ENCODE measurements at regions not wholly inside any gene's neighbourhood (a gene's known extent, or its start where the extent isn't known, plus 50 kb on each side); places are given as distances from the start of the nearest gene placed in this dataset.
A peak's percentile ranks its signal among the peaks of the same experiment; 100 is the strongest.

DNA sequence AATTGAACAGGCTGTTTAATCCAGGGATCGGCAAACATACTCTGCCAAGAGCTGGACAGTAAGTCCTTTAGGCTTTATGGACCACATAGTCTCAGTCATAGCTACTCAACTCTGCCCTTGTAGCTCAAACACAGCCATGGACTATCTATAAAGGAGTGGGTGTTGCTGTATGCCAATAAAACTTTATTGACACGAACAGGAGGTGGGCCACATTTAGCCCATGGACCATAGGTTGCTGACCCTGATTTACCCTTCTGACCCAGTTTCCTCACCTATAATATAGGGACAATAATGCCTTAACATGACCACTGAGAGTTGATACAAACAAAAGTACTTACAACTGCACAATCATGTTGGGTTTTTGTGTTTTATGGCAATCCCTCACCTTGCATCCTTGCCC is 257.0 kb upstream of the SDK2 start (continued):
- TF ChIP-seq, protein P1, sequence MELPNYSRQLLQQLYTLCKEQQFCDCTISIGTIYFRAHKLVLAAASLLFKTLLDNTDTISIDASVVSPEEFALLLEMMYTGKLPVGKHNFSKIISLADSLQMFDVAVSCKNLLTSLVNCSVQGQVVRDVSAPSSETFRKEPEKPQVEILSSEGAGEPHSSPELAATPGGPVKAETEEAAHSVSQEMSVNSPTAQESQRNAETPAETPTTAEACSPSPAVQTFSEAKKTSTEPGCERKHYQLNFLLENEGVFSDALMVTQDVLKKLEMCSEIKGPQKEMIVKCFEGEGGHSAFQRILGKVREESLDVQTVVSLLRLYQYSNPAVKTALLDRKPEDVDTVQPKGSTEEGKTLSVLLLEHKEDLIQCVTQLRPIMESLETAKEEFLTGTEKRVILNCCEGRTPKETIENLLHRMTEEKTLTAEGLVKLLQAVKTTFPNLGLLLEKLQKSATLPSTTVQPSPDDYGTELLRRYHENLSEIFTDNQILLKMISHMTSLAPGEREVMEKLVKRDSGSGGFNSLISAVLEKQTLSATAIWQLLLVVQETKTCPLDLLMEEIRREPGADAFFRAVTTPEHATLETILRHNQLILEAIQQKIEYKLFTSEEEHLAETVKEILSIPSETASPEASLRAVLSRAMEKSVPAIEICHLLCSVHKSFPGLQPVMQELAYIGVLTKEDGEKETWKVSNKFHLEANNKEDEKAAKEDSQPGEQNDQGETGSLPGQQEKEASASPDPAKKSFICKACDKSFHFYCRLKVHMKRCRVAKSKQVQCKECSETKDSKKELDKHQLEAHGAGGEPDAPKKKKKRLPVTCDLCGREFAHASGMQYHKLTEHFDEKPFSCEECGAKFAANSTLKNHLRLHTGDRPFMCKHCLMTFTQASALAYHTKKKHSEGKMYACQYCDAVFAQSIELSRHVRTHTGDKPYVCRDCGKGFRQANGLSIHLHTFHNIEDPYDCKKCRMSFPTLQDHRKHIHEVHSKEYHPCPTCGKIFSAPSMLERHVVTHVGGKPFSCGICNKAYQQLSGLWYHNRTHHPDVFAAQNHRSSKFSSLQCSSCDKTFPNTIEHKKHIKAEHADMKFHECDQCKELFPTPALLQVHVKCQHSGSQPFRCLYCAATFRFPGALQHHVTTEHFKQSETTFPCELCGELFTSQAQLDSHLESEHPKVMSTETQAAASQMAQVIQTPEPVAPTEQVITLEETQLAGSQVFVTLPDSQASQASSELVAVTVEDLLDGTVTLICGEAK (IDR thresholded peaks at IDR 0.05): no peak; the same call in 1 of the 2 replicates
- TF ChIP-seq, protein P1 (CRISPR knock-in tag; IDR thresholded peaks at IDR 0.05): peak; percentile 95
- TF ChIP-seq SMARCC2 (IDR thresholded peaks at IDR 0.05): no peak
- TF ChIP-seq, protein P2, sequence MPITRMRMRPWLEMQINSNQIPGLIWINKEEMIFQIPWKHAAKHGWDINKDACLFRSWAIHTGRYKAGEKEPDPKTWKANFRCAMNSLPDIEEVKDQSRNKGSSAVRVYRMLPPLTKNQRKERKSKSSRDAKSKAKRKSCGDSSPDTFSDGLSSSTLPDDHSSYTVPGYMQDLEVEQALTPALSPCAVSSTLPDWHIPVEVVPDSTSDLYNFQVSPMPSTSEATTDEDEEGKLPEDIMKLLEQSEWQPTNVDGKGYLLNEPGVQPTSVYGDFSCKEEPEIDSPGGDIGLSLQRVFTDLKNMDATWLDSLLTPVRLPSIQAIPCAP (CRISPR knock-in tag; IDR thresholded peaks at IDR 0.05; ENCODE audit: low read depth): no peak
- TF ChIP-seq BRCA1 (CRISPR knock-in tag; IDR thresholded peaks at IDR 0.05): no peak

Data from HepG2 (cell line).